A549 (cell line): ENCODE measurements at regions not wholly inside any gene's neighbourhood (a gene's known extent, or its start where the extent isn't known, plus 50 kb on each side); places are given as distances from the start of the nearest gene placed in this dataset.

Experiments used
- ATAC-seq, 2 experiments: fragments of 200-7000 bp in 1 of 2; fragments of >200 bp in 1 of 2; cut with Nextera tagmentation in 1 of 2; cut with Tn5 transposase in 1 of 2; 3 replicates each; pipeline versions ENCODE4 v1.8.0 to v1.9.1; 2018 to 2020; ENCODE audit warnings: mild to moderate bottlenecking in 1 of 2, moderate library complexity in 1 of 2
- CTCF ChIA-PET: fragments of 300-600 bp; sonication (Branson Sonifier 250); formaldehyde crosslinking; extraction: SDS; loops from one replicate; lab custom pipeline; 2021; ENCODE audit warnings: antibody characterized with exemption, inconsistent platforms; lab: Yijun Ruan, JAX
- POLR2A ChIA-PET: fragments of 350-600 bp; formaldehyde crosslinking; extraction: SDS; loops from one replicate; lab custom pipeline; 2021; ENCODE audit warnings: antibody characterized with exemption, inconsistent platforms; lab: Yijun Ruan, JAX
- DNase-seq, 2 experiments: peaks; one replicate each; pipeline versions ENCODE4 v3.0.0 to v3.0.0-alpha.2; 2011 to 2016; ENCODE audit warnings: low read depth in 1 of 2, low spot score in 1 of 2
- FAIRE-seq: peaks from 2 replicates; lab custom pipeline; 2011; peaks lifted over from hg19 to GRCh38; lab: Jason Lieb, UNC
- H3K27ac ChIP-seq, 2 experiments: fragments of >200 bp; sonication (Bioruptor Twin); formaldehyde crosslinking; 3 replicates each; pipeline ENCODE4 v1.5.1; 2016 to 2017
- H3K4me1 ChIP-seq: fragments of >200 bp; sonication (Bioruptor Twin); formaldehyde crosslinking; 3 replicates; pipeline ENCODE4 v1.6.1; 2016
- H3K4me2 ChIP-seq: fragments of >200 bp; sonication (Bioruptor Twin); formaldehyde crosslinking; 3 replicates; pipeline ENCODE4 v1.6.1; 2016
- H3K4me3 ChIP-seq: fragments of >200 bp; sonication (Bioruptor Twin); formaldehyde crosslinking; 3 replicates; pipeline ENCODE4 v1.5.1; 2016
- H3K9me3 ChIP-seq: fragments of >200 bp; sonication (Bioruptor Twin); formaldehyde crosslinking; 3 replicates; pipeline ENCODE4 v1.6.1; 2016
- ATOH8 ChIP-seq: fragments of 250-450 bp; sonication (Bioruptor Pico); IDR thresholded peaks from 2 replicates; pipeline ENCODE4 v1.5.0; 2020; ENCODE audit warnings: low read depth, mild to moderate bottlenecking, moderate library complexity
- BCL3 ChIP-seq: fragments of >200 bp; sonication (Bioruptor Twin); formaldehyde crosslinking; IDR thresholded peaks from 3 replicates; pipeline ENCODE4 v1.6.1; 2016
- CEBPB ChIP-seq, 2 experiments: fragments of >200 bp in 1 of 2; sonication (Bioruptor Twin) in 1 of 2; formaldehyde crosslinking in 1 of 2; IDR thresholded peaks; 2 replicates each; pipeline ENCODE4 v1.6.1; 2012 to 2016
- CHD2 ChIP-seq: fragments of 150-350 bp; IDR thresholded peaks from 2 replicates; pipeline ENCODE4 v1.6.1; 2014; ENCODE audit warnings: low read length; ENCODE audit not compliant: partially characterized antibody
- E2F6 ChIP-seq: IDR thresholded peaks from 2 replicates; pipeline ENCODE4 v1.6.1; 2012; ENCODE audit warnings: low read depth, borderline replicate concordance
- EP300 ChIP-seq, 2 experiments: fragments of >200 bp; sonication (Bioruptor Twin); formaldehyde crosslinking; IDR thresholded peaks; 2 replicates in 1 of 2; 3 replicates in 1 of 2; pipeline ENCODE4 v1.6.1; 2016 to 2017
- FOSB ChIP-seq: fragments of 250-450 bp; sonication (Bioruptor Pico); IDR thresholded peaks from 2 replicates; pipeline ENCODE4 v1.5.0; 2020; ENCODE audit warnings: mild to moderate bottlenecking, moderate library complexity
- HOXA7 ChIP-seq: fragments of 250-450 bp; sonication (Bioruptor Pico); IDR thresholded peaks from 2 replicates; pipeline ENCODE4 v1.5.0; 2020; ENCODE audit warnings: mild to moderate bottlenecking, moderate library complexity
- HOXB13 ChIP-seq: fragments of 250-450 bp; sonication (Bioruptor Pico); IDR thresholded peaks from 2 replicates; pipeline ENCODE4 v1.5.0; 2020; ENCODE audit warnings: low read depth, mild to moderate bottlenecking, moderate library complexity
- KDM1A ChIP-seq: fragments of 200-600 bp; sonication (generic); IDR thresholded peaks from 2 replicates; pipeline ENCODE4 v1.6.1; 2016; ENCODE audit warnings: low read depth, mild to moderate bottlenecking
- MAX ChIP-seq: IDR thresholded peaks from 2 replicates; pipeline ENCODE4 v1.6.1; 2012
- MAZ ChIP-seq: fragments of 150-350 bp; IDR thresholded peaks from 2 replicates; pipeline ENCODE4 v1.6.1; 2014; ENCODE audit warnings: antibody characterized with exemption, low read depth, low read length, borderline replicate concordance
- NPAS2 ChIP-seq: fragments of 250-450 bp; sonication (Bioruptor Pico); IDR thresholded peaks from 2 replicates; pipeline ENCODE4 v1.8.0; 2022; ENCODE audit warnings: mild to moderate bottlenecking, moderate library complexity, borderline replicate concordance
- NR3C1 ChIP-seq: fragments of >200 bp; sonication (Bioruptor Twin); formaldehyde crosslinking; IDR thresholded peaks from 3 replicates; pipeline ENCODE4 v1.6.1; 2017
- POLR2AphosphoS2 ChIP-seq: conservative IDR thresholded peaks from 2 replicates; pipeline ENCODE4 v1.6.1; 2012; ENCODE audit warnings: low read length, improper control_type of control experiment, inconsistent platforms
- RAD21 ChIP-seq, 2 experiments: fragments of >200 bp in 1 of 2; sonication (Bioruptor Twin) in 1 of 2; formaldehyde crosslinking in 1 of 2; IDR thresholded peaks in 1 of 2; conservative IDR thresholded peaks in 1 of 2; 2 replicates in 1 of 2; 3 replicates in 1 of 2; pipeline ENCODE4 v1.6.1; 2012 to 2018; ENCODE audit warnings: inconsistent platforms in 1 of 2
- RCOR1 ChIP-seq: fragments of 150-350 bp; IDR thresholded peaks from 2 replicates; pipeline ENCODE4 v1.6.1; 2014; ENCODE audit warnings: antibody characterized with exemption, low read length, low read depth
- TP53 ChIP-seq: fragments of 250-450 bp; sonication (Bioruptor Pico); IDR thresholded peaks from 2 replicates; pipeline ENCODE4 v1.5.0; 2021; ENCODE audit warnings: mild to moderate bottlenecking, moderate library complexity
- USF2 ChIP-seq: fragments of 450-650 bp; IDR thresholded peaks from 2 replicates; pipeline ENCODE4 v1.6.1; 2014; ENCODE audit warnings: antibody characterized with exemption
- ZNF302 ChIP-seq: fragments of 250-450 bp; sonication (Bioruptor Pico); IDR thresholded peaks from 2 replicates; pipeline ENCODE4 v1.9.0; 2021; ENCODE audit warnings: inconsistent platforms, mild to moderate bottlenecking, moderate library complexity
- ZSCAN20 ChIP-seq: fragments of 250-450 bp; sonication (Bioruptor Pico); IDR thresholded peaks from 2 replicates; pipeline ENCODE4 v1.8.0; 2022; ENCODE audit warnings: mild to moderate bottlenecking, moderate library complexity
- WGBS: methylation state at CpG from one replicate; pipeline ENCODE4 v1.1.6; 2017; ENCODE audit errors: missing lambda C conversion rate; 5-methylcytosine and 5-hydroxymethylcytosine counted together

- ATAC-seq (no peak), DNase-seq (no peak), FAIRE-seq (no peak)
- H3K27ac ChIP-seq, result no peak overlapping the region
- no peak overlapping the region for H3K4me2 ChIP-seq
- WGBS, result 83% methylated on average over 3 of the region's 3 CpGs
- CTCF ChIA-PET, result no interaction called here
- POLR2A ChIA-PET, result no interaction called here
- peaks cover 7% of the 10 kb centered on the region for H3K4me1 ChIP-seq
- no peaks in the 10 kb centered on the region for H3K9me3 ChIP-seq
- TF ChIP-seq NPAS2, result no peak
- TF ChIP-seq FOSB (CRISPR knock-in tag), result no peak
- TF ChIP-seq HOXA7 (CRISPR knock-in tag), result no peak
- TF ChIP-seq RAD21 (conservative IDR thresholded peaks at IDR 0.05 in 1 of 2, IDR thresholded peaks at IDR 0.05 in 1 of 2), result no peak
- no peak for TF ChIP-seq EP300 (IDR thresholded peaks at IDR 0.05)
- no peak for TF ChIP-seq BCL3
- no peak for TF ChIP-seq CEBPB (IDR thresholded peaks at IDR 0.05)
- no peak for TF ChIP-seq USF2
- TF ChIP-seq MAX, result no peak
- no peak for TF ChIP-seq MAZ
- no peak for TF ChIP-seq NR3C1
- TF ChIP-seq KDM1A, result no peak
- TF ChIP-seq ATOH8 (CRISPR knock-in tag), result no peak
- TF ChIP-seq POLR2AphosphoS2, result no peak
- no peak for TF ChIP-seq CHD2
- TF ChIP-seq TP53 (CRISPR knock-in tag), result no peak
- no peak for TF ChIP-seq HOXB13 (CRISPR knock-in tag)
- no peak overlapping the region for H3K4me3 ChIP-seq
These were observed 510.9 kb downstream of the KLF12 start for GRCh38 chr13:73623281-73623680.

GRCh38 chr13:73622381-73622780 is 511.8 kb downstream of the KLF12 start:
- no peak overlapping the region for H3K4me3 ChIP-seq
- DNase-seq, result no peak
- no peak overlapping the region for H3K27ac ChIP-seq
- no peak for FAIRE-seq
- ChIA-PET POLR2A (no interaction called here), CTCF (no interaction called here)
- no peaks in the 10 kb centered on the region for H3K9me3 ChIP-seq
- 69% methylated on average over 3 of the region's 3 CpGs for WGBS
- no peak overlapping the region for H3K4me2 ChIP-seq
- H3K4me1 ChIP-seq, result peaks cover 12% of the 10 kb centered on the region
- ATAC-seq, result no peak
- TF ChIP-seq RCOR1 (no peak), BCL3 (no peak), ZNF302 (CRISPR knock-in tag) (no peak), E2F6 (no peak), ZSCAN20 (CRISPR knock-in tag) (no peak)
